NCI-H1930 (cell line): ENCODE measurements at regions not wholly inside any gene's neighbourhood (a gene's known extent, or its start where the extent isn't known, plus 50 kb on each side); places are given as distances from the start of the nearest gene placed in this dataset.

ENCODE experiments used
- DNase-seq, 2 experiments: peaks; one replicate each; lab custom pipeline; 2025; lab: John Stamatoyannopoulos, UW

DNA sequence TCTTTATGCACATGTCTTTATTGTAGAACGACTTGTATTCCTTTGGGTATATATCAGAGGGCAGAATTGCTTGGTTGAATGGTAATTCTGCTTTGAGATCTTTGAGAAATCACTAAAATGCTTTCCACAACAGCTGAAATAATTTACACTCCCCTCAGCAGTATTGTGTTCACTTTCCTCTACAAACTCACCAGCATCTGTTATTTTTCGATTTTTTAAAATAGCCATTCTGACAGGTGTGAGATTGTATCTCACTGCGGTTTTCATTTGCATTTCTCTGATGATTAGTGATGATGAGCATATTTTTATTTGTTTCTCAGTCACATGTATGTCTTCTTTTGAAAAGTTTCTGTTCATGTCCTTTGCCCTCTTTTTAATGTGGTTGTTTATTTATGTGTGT is 459.8 kb downstream of the PABPC4L start:
- no peak for DNase-seq

DNA sequence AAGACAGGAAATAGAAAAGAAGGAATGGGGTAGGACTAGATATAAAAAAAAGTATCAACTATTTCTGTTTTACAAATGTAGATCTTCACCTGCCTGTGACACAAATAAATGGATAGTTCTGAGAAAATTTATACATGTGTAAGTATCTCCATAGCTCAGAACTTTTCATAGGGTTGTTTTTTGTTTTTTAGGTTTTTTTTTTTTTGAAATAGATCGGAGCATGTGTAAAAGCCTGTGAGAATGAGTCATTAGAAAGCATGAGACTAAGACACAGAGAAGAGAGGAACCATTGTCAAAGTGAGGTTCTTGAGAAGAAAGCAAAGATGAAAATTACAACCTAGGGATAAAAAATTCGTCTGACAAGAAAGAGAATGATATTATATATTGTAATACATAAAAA is 481.6 kb downstream of the PABPC4L start:
- no peak for DNase-seq

DNA sequence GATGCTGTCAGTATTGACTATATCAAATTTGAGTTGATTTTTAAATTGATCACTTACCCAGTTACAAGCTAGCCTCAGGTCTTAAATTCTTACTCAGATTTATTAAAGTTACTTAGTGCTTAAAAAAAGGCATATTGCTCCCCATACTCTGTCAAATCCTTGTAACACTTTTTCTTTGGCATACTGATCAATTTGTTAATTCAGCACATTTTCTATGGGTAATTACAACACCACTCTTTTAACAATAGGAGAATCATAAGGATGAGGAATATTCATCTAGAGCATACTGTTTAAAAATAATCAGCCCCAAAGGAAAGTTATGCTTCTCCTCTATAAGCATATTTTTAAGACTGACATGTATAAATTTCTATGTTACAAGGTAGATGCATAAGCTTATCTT is 482.5 kb downstream of the PABPC4L start:
- no peak for DNase-seq

DNA sequence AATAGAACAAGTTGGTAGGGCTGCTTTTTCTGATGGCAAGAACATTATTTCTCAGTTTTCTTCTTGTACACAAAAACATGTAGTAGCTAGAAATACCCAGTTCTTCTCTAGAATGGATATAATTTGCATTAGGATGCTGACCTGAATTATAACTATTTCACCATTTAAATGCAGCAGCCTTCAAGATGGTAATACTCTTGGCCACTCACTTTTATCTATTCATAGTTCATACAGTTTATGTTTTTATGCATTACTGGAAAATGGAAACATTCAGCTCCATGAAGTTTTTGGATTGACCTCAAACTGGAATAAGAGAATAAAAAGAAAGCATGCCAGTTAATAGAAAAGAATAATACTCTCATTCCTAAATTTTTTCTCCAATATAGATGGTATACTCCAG is 487.4 kb downstream of the PABPC4L start:
- no peak for DNase-seq

DNA sequence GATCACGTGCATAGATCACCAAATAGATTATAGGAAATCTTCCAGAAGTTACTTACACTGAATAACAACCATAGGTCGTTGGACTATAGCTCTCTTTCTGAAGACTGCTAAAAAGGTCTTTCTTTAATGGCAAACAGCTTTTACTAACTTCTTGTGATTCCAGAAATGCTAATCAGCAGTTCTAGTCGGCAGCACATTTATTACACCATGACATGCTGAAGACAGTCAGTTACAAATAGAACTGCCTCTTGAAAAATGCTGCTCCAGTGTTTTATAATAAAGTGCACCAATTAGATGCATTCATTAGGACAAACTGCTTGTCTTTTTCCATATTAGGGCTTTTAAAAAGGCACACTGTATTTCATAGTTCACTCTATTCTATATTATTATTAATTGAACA is 488.2 kb downstream of the PABPC4L start:
- no peak for DNase-seq

DNA sequence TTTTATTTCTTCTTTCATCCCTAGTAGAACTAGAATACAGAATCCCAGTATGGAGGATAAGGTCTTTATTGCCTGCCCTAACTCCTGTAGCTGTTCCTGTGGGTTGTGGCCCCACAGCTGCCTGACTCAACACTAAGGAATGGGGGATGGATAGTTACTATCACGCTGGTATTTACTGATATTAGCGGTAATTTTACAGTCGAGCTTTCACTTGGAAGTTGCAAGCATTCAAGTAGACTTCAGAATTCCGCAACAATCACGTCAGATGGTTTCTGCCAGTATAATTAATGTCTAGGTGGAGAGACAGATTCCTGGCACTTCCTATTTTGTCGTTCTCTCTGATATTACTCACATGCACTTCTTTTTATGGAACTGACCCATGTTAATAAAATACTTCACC is 489.8 kb downstream of the PABPC4L start:
- no peak for DNase-seq

DNA sequence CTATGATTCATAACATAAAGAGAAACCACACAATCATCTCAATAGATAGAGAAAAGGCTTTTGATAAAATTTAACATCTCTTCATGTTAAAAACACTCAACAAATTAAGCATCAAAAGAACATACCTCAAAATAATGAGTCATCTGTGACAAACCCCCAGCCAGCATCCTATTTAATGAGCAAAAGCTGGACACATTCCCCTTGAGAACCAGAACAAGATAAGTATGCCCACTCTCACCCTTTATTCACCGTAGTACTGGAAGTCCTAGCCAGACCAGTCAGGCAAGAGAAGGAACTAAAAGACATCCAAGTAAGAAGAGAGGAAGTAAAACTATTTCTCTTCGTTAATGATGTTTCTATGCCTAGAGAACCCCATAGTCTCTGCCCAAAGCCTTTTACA is 507.2 kb downstream of the PABPC4L start:
- no peak for DNase-seq

DNA sequence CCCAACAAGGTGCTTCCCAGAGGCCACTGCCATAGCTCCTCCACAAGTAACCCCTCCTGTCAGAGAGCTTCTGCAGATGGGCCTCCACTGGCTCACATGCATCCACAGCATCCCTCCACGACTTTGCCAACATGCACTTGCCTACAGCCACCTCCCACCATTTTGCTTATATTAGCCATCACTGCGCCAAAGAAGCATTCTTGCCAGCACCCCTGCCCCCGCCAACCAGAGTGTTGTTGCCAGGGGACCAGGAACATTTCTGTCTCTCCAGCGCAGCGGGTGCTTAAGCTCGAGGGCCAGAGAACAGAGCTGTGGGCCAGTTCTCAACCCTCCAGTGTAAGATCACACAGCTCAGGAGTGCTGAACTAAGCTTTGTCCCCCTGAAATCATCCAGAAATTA is 517.6 kb downstream of the PABPC4L start:
- no peak for DNase-seq

DNA sequence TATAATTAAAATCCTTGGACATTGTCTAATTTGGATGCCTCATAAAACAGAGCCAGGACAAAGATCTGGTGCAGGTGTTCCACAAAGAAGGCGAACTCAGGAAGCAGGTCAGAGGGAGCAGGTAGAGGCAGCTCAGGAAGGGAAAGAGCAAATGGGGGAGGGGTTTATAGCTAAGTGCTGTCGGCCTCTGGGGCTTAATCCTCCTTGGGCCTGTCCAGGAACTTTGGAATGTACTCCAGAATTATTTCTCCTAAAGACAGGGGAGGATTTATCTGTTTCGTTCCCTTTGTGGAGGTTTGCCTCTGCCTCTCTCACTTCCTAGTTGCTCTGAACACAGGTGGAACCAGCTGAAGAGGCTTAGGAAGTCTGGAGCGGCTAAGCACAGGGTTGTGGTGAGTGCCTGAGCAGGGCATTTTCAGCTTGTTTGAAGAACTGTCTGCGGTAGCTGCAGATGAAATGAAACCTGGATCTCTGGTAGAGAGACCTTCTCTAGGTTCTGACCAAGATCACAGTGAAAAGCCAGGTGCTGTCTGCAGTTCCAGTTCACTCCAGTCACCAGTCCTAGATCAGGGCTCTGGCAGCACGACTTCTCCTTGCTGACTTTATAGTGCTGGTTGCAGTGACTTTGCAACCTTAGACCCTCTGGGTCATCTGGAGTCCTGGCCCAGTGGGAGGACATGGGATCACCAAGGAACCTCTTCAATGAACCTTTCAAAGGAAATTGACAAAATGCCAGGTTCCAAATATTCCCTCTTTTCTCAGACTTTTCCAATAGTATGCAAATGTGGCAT is 519.2 kb downstream of the PCDH10 start:
- DNase-seq: no peak

DNA sequence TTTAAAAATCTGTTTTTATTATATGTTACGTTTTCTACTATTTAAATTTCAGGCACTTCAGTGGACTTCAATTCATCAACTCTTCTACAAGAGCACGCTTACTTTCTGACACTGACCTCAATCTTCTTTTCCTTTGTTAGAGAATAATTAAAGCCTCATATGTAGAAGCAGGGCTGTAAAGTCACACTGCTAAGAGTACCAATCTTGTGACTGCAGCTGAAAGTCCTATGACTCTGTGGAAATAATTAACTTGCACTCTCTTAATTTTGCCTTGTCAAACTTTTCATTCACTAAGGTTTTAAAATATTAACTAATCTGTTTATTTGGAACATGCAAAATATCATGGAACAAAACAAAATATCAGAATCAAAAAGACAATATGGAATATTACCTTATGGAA is 498.1 kb downstream of the PCDH10 start:
- DNase-seq: no peak

DNA sequence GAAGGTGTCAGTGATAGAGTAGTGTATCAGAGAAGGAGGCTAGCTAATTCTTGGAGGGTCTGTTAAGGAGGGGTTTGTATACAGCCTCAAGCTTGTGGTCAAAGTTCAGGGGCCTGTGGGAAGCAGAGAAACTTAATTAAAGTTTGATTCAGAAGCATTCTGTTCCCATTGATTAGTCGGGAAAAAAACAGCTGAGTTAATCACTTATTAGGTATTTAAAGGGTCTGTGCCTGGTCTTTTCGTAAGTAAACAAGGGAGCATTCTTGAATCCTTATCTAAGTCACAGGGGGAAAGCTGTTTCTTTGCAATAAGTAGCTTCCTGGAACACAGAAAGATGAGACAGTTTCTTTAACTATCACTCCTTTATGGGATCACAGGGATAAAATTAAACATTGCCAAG is 492.1 kb downstream of the PCDH10 start:
- no peak for DNase-seq

DNA sequence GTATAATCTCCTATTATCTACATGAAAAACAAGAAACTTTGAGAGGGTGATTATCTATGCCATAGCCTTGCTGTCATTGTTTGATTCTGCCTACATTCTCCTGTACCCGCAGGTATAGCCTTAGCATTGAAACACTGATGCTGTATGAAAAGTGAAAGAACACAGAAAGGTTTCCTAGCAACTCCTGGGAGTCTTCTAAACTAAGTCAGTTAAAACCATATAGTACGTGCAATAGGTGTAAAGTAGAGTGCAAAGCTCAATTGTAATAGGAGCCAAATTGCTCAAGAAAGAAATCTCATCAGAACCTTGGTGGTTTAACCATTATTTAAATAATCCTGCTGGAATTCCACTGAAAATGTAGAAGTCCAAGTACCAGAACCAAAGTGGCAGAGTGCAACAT is 489.7 kb downstream of the PCDH10 start:
- no peak for DNase-seq

DNA sequence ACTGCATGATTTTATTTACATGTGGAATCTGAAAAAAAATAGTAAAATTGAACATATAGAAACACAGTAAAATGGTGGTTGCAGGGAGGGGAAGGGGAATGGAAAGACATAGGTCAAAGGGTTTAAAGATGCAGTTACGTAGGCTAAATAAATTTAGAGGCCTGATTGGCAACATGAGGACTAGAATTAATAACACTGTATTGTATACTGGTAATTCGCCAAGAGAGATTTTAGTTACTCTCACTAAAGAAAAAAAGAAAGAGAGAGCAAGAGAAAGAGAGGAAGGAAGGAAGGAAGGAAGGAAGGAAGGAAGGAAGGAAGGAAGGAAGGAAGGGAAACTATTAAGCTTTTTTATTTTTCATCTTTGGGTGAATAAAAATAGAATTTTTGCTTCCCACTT is 488.1 kb downstream of the PCDH10 start:
- DNase-seq: no peak

DNA sequence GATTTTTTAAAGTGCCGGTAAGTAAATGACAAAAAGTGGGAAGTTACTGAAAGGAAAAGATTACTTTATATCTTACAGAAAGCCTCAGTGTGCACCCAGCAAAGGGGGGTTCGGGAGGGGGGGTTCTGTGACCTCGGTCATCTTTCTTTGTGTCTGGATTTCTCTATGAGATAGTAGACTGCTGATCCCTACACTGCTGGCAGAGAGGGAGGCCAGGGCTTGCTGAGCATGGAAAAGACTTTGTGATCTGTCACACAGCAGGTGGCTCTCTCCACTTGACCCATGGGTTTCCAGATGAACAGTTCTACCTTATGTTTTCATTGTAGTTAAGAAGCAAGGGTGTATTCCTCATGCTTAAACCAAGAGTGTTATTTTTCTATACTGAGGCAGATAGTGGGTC is 475.6 kb downstream of the PCDH10 start:
- DNase-seq: no peak

DNA sequence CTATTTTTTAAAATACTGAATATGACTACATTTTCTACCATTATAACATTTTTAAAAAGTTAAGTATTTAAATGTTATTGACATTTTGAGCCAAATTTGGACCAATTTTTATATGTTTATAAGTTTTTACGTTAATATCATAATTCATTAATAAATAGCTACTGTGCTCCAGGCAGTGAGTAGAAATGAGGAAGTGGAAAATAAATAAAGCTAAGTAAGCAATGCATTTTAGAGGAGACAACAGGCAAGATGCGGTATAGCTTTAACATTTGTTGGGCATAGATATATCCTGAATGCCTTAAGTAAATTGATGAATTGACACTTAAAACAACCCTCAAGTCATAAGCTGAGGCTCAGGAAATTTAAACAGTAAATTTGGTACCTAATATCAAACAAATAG is 474.8 kb downstream of the PCDH10 start:
- DNase-seq: no peak

DNA sequence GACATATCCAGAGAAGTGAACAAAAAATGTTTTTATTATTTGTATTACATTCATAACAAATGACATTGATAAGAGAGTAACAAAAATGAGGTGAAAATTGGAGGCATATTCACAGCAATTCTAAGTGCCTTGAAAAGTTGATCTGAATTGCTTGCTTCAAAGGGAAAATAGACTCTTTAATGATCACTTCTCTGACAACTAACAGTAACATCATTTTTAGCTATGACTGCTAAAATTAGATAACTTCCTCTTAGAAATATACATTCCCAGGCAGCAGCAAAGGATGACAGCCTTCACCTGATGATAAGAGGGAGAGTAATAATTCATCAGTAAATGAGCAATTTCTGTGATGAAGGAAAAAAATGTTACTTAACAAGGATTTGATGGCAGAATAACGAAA is 472.5 kb downstream of the PCDH10 start:
- no peak for DNase-seq

DNA sequence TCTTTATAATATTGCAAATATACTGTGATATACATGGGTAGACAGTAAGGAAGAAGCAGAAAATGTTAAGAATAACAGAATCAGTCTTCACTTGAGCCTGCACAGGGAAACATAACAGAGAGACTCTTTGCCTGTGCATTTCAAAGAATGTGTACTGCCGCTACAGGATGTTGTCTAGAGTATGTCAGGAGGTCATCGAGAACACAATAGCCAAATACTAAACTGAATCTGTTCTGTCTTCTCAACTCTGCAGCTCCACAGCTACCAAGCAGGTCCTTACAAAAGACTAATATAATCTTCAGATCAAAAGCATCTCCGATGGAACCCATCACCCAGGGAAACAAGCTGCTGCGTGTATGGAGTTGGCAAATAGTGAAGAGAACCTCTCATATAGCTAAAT is 471.5 kb downstream of the PCDH10 start:
- DNase-seq: no peak

DNA sequence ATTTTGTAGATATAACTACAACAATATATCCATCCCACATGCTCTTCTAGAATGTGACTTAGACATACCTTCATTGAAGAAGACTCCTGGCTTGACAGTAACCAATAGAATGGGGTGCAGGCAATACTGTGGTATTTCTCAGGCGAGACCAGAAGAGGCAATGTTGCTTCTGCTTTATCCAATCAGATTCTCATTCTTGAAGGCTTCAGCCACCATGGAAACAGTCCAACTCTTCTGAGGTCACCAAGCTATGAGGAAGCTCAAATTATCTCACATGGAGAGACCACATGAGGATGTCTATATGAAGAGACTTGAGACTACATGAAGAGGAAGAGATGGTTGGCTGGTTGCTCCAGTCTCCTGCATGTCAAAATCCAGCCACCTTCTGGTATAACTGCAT is 469.9 kb downstream of the PCDH10 start:
- DNase-seq: no peak

DNA sequence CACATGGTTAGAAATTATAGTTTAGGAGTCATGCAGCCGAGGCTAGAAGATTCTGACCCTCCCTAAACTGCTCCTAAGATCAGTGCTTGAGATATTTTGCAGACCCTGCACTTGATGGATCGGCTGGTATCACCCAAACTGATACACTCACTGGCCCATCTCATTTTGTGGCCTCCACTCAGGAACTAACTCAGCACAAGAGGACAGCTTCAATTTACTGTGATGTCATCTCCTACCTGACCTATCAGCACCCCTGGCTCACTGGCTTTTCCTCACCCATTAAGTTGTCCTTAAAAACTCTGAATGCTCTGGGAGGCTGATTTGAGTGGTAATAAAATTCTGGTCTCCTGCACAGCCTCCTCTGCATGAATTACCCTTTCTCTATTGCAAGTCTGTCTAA is 450.9 kb downstream of the PCDH10 start:
- no peak for DNase-seq

DNA sequence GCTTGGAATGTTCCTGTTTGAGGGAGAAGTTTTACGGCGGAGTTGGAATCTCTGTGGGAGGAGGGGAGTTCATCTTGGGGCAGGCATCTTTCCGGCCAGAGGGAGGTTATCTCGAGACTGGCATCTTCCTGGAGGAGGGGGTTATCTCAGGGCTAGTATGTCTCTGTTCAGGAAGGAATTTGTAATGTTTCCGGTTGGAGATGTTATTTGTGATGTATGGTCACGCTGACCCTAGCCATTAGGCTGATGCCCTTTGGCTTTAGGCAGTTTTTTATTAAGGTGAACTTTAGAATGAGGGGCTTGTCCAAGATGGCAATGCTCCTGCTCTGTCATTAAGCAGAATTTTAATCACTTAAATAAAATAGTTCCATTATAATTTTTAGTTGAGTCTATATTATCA is 449.7 kb downstream of the PCDH10 start:
- DNase-seq: no peak

DNA sequence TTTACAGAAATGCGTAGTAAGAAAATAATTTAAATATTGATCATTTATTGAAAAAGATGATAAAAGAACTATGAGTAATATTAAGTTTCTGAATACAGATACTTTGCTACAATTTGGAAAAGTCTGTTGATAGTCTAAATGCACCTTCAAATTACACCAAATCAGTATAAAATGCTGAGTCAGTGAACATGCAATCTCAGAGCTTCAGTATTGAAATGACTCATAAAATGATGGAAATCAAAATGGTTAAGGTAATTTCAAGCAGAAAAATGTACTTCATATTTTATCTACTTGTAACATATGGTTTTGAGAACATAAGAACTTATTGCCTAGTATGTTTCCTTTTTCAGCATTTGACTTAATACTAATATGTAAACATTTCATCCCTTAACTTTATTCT is 448.2 kb downstream of the PCDH10 start:
- no peak for DNase-seq

DNA sequence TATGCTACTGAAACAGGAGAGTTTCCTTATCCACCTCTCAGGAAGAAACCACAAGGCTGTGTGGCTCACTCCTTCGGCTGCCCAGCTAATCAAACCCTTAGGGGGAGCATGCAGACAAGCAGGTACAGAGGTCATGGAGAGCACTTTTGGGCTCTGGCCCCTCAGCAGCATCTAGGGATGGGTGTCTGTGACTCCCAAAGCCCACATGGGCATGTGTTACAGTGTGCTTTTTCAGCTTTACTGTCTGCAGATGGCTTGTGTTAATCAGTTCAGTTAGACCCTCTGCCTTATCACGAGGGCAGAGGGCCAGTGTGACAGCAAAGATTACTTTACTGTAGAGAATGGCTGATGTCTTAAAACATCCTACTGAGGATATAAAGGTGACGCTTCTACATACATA is 447.4 kb downstream of the PCDH10 start:
- DNase-seq: no peak

DNA sequence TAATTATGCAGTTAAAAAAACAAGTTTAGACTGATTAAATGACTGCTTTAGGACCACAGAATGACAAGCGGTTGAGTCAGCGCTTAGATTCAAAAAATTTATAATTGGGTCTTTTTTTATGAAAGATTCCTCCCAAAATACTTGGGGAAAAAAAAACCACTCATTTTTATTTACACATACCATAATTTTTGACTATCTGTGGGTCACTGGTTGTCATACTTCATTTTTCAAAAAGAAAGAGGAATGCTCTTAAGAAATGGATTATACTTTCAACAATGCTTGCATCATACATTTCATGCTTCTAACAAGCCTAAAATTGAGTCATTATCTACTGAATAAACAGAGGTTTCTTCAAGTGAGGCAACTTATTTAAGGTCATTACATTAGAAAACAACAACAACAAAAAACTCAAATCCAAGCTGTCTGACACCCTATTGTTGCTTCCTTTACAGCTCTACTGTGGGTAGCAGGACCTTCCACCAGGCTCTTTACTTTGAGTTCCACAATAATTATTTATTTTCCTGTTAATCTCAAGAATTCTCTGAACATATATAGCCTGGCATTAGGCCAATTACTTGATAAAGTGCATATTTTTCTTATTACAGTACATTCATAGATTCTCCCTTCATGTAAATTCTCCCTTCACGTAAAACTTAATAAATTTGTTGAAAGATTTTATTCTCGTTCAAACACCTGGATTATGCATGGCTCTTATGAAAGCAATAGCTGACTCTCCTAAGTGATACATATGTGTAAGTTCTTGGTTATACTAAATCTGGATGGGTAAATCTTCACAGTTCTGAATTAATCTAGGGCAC is 445.5 kb downstream of the PCDH10 start:
- peak in 1 of 2 experiments; percentile 9 for DNase-seq

DNA sequence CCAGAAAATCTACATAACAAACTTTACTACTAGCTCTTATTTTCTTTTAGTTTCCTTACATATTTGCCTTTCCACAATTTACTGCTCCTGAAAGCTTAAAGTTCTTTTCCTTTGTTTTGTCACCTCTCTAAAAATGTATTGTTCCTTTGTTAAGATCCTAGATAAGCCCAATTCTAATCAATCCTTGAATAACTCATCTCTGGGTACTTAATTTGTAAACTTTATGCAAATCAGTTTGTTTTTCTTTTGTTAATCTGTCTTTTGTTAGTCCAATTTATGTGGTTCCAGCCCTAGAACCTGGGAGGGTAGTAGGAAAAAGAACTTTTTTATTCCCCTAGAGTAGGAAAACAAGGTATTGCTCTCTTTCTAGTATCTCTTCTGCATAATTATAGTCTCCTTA is 444.7 kb downstream of the PCDH10 start:
- no peak for DNase-seq
